ENCODE measurements at regions not wholly inside any gene's neighbourhood (a gene's known extent, or its start where the extent isn't known, plus 50 kb on each side); places are given as distances from the start of the nearest gene placed in this dataset.

GRCh38 chr13:76795701-76796695 lies 90.2 kb downstream of the KCTD12 start:
- Histone ChIP-seq H3K27ac (ENCODE audit: low read length) (no peak overlapping the region), H3K36me3 (ENCODE audit: control insufficient read depth in 1 of 2, insufficient read depth in 2 of 2, low read length in 2 of 2) (no peaks in the 10 kb centered on the region), H3K4me3 (ENCODE audit: low read depth in 1 of 2, low read length in 2 of 2) (no peak overlapping the region), H3K4me1 (ENCODE audit: control insufficient read depth in 1 of 2, insufficient read depth in 2 of 2, low read length in 2 of 2) (peaks cover 0 to 16% of the 10 kb centered on the region in 2 donors), H3K27me3 (ENCODE audit: low read depth, low read length) (no peaks in the 10 kb centered on the region), H3K9me3 (ENCODE audit: control insufficient read depth in 1 of 2, low read length in 2 of 2) (no peaks in the 10 kb centered on the region)

- no peaks in the 10 kb centered on the region for H3K9me3 ChIP-seq (ENCODE audit: control insufficient read depth in 1 of 2, low read length in 2 of 2)
- no peaks in the 10 kb centered on the region for H3K27me3 ChIP-seq (ENCODE audit: low read depth, low read length)
- no peak overlapping the region for H3K4me3 ChIP-seq (ENCODE audit: low read depth in 1 of 2, low read length in 2 of 2)
- peaks cover 0 to 16% of the 10 kb centered on the region in 2 donors for H3K4me1 ChIP-seq (ENCODE audit: control insufficient read depth in 1 of 2, insufficient read depth in 2 of 2, low read length in 2 of 2)
- no peaks in the 10 kb centered on the region for H3K36me3 ChIP-seq (ENCODE audit: control insufficient read depth in 1 of 2, insufficient read depth in 2 of 2, low read length in 2 of 2)
- H3K27ac ChIP-seq (ENCODE audit: low read length) = peak overlapping the region; percentile 12
These were observed 93.4 kb downstream of the KCTD12 start for GRCh38 chr13:76792731-76793347.

- no peaks in the 10 kb centered on the region for H3K9me3 ChIP-seq (ENCODE audit: control insufficient read depth in 1 of 2, low read length in 2 of 2)
- peak overlapping the region; percentile 0 for H3K27ac ChIP-seq (ENCODE audit: low read length)
- no peaks in the 10 kb centered on the region for H3K27me3 ChIP-seq (ENCODE audit: low read depth, low read length)
These were observed 95.0 kb downstream of the KCTD12 start for GRCh38 chr13:76790980-76791819.

GRCh38 chr13:76790526-76790925 lies 95.7 kb downstream of the KCTD12 start:
- H3K4me3 ChIP-seq (ENCODE audit: low read depth in 1 of 2, low read length in 2 of 2) = no peak overlapping the region
- peaks cover 0 to 16% of the 10 kb centered on the region in 2 donors for H3K4me1 ChIP-seq (ENCODE audit: control insufficient read depth in 1 of 2, insufficient read depth in 2 of 2, low read length in 2 of 2)
- H3K36me3 ChIP-seq (ENCODE audit: control insufficient read depth in 1 of 2, insufficient read depth in 2 of 2, low read length in 2 of 2) = no peaks in the 10 kb centered on the region
- H3K9me3 ChIP-seq (ENCODE audit: control insufficient read depth in 1 of 2, low read length in 2 of 2) = no peaks in the 10 kb centered on the region
- no peaks in the 10 kb centered on the region for H3K27me3 ChIP-seq (ENCODE audit: low read depth, low read length)
- H3K27ac ChIP-seq (ENCODE audit: low read length) = peak overlapping the region; percentile 0

More at GRCh38 chr13:76790980-76791819, 95.0 kb downstream of the KCTD12 start:
- Histone ChIP-seq H3K4me1 (ENCODE audit: control insufficient read depth in 1 of 2, insufficient read depth in 2 of 2, low read length in 2 of 2) (peaks cover 0 to 16% of the 10 kb centered on the region in 2 donors), H3K4me3 (ENCODE audit: low read depth in 1 of 2, low read length in 2 of 2) (no peak overlapping the region), H3K36me3 (ENCODE audit: control insufficient read depth in 1 of 2, insufficient read depth in 2 of 2, low read length in 2 of 2) (no peaks in the 10 kb centered on the region)

GRCh38 chr13:76783798-76784197 lies 102.4 kb downstream of the KCTD12 start:
- Histone ChIP-seq H3K27me3 (ENCODE audit: low read depth, low read length) (no peaks in the 10 kb centered on the region), H3K4me1 (ENCODE audit: control insufficient read depth in 1 of 2, insufficient read depth in 2 of 2, low read length in 2 of 2) (no peaks in the 10 kb centered on the region), H3K9me3 (ENCODE audit: control insufficient read depth in 1 of 2, low read length in 2 of 2) (no peaks in the 10 kb centered on the region), H3K27ac (ENCODE audit: low read length) (no peak overlapping the region), H3K4me3 (ENCODE audit: low read depth in 1 of 2, low read length in 2 of 2) (no peak overlapping the region), H3K36me3 (ENCODE audit: control insufficient read depth in 1 of 2, insufficient read depth in 2 of 2, low read length in 2 of 2) (no peaks in the 10 kb centered on the region)

GRCh38 chr13:76778853-76779252 lies 107.4 kb downstream of the KCTD12 start:
- Histone ChIP-seq H3K4me3 (ENCODE audit: low read depth in 1 of 2, low read length in 2 of 2) (no peak overlapping the region), H3K9me3 (ENCODE audit: control insufficient read depth in 1 of 2, low read length in 2 of 2) (no peaks in the 10 kb centered on the region), H3K36me3 (ENCODE audit: control insufficient read depth in 1 of 2, insufficient read depth in 2 of 2, low read length in 2 of 2) (no peaks in the 10 kb centered on the region), H3K27me3 (ENCODE audit: low read depth, low read length) (no peaks in the 10 kb centered on the region), H3K27ac (ENCODE audit: low read length) (no peak overlapping the region), H3K4me1 (ENCODE audit: control insufficient read depth in 1 of 2, insufficient read depth in 2 of 2, low read length in 2 of 2) (no peaks in the 10 kb centered on the region)

GRCh38 chr13:76777096-76777495 lies 109.1 kb downstream of the KCTD12 start:
- no peaks in the 10 kb centered on the region for H3K4me1 ChIP-seq (ENCODE audit: control insufficient read depth in 1 of 2, insufficient read depth in 2 of 2, low read length in 2 of 2)
- H3K36me3 ChIP-seq (ENCODE audit: control insufficient read depth in 1 of 2, insufficient read depth in 2 of 2, low read length in 2 of 2) = no peaks in the 10 kb centered on the region
- H3K9me3 ChIP-seq (ENCODE audit: control insufficient read depth in 1 of 2, low read length in 2 of 2) = no peaks in the 10 kb centered on the region
- H3K27ac ChIP-seq (ENCODE audit: low read length) = no peak overlapping the region
- no peaks in the 10 kb centered on the region for H3K27me3 ChIP-seq (ENCODE audit: low read depth, low read length)
- no peak overlapping the region for H3K4me3 ChIP-seq (ENCODE audit: low read depth in 1 of 2, low read length in 2 of 2)

- no peak overlapping the region for H3K4me3 ChIP-seq (ENCODE audit: low read depth in 1 of 2, low read length in 2 of 2)
- H3K36me3 ChIP-seq (ENCODE audit: control insufficient read depth in 1 of 2, insufficient read depth in 2 of 2, low read length in 2 of 2) = no peaks in the 10 kb centered on the region
- H3K4me1 ChIP-seq (ENCODE audit: control insufficient read depth in 1 of 2, insufficient read depth in 2 of 2, low read length in 2 of 2) = no peaks in the 10 kb centered on the region
- H3K27me3 ChIP-seq (ENCODE audit: low read depth, low read length) = no peaks in the 10 kb centered on the region
- no peaks in the 10 kb centered on the region for H3K9me3 ChIP-seq (ENCODE audit: control insufficient read depth in 1 of 2, low read length in 2 of 2)
- no peak overlapping the region for H3K27ac ChIP-seq (ENCODE audit: low read length)
These were observed 111.0 kb downstream of the KCTD12 start for GRCh38 chr13:76775088-76775740.

GRCh38 chr13:76773448-76774094 lies 112.6 kb downstream of the KCTD12 start:
- Histone ChIP-seq H3K27me3 (ENCODE audit: low read depth, low read length) (no peaks in the 10 kb centered on the region), H3K36me3 (ENCODE audit: control insufficient read depth in 1 of 2, insufficient read depth in 2 of 2, low read length in 2 of 2) (no peaks in the 10 kb centered on the region), H3K9me3 (ENCODE audit: control insufficient read depth in 1 of 2, low read length in 2 of 2) (no peaks in the 10 kb centered on the region), H3K27ac (ENCODE audit: low read length) (no peak overlapping the region), H3K4me3 (ENCODE audit: low read depth in 1 of 2, low read length in 2 of 2) (no peak overlapping the region), H3K4me1 (ENCODE audit: control insufficient read depth in 1 of 2, insufficient read depth in 2 of 2, low read length in 2 of 2) (no peaks in the 10 kb centered on the region)

- H3K27me3 ChIP-seq (ENCODE audit: low read depth, low read length) = no peaks in the 10 kb centered on the region
- no peaks in the 10 kb centered on the region for H3K4me1 ChIP-seq (ENCODE audit: control insufficient read depth in 1 of 2, insufficient read depth in 2 of 2, low read length in 2 of 2)
- no peak overlapping the region for H3K27ac ChIP-seq (ENCODE audit: low read length)
- no peaks in the 10 kb centered on the region for H3K9me3 ChIP-seq (ENCODE audit: control insufficient read depth in 1 of 2, low read length in 2 of 2)
- no peaks in the 10 kb centered on the region for H3K36me3 ChIP-seq (ENCODE audit: control insufficient read depth in 1 of 2, insufficient read depth in 2 of 2, low read length in 2 of 2)
- H3K4me3 ChIP-seq (ENCODE audit: low read depth in 1 of 2, low read length in 2 of 2) = no peak overlapping the region
These were observed 114.0 kb downstream of the KCTD12 start for GRCh38 chr13:76772241-76772640.

Measured in muscle layer of duodenum (tissue), 2 donors.